Astrocyte (in vitro differentiated cells and primary cell): ENCODE measurements at regions not wholly inside any gene's neighbourhood (a gene's known extent, or its start where the extent isn't known, plus 50 kb on each side); places are given as distances from the start of the nearest gene placed in this dataset.

Source experiments
- CTCF ChIP-seq: IDR thresholded peaks from 2 replicates; pipeline ENCODE4 v1.5.1; 2011; ENCODE audit warnings: low read depth, mild to moderate bottlenecking, inconsistent platforms, low read length, moderate library complexity; ENCODE audit not compliant: insufficient read depth
- EZH2 ChIP-seq: IDR thresholded peaks from 2 replicates; pipeline ENCODE4 v1.6.1; 2012; ENCODE audit warnings: mild to moderate bottlenecking, low read length, inconsistent platforms; ENCODE audit not compliant: insufficient read depth

DNA sequence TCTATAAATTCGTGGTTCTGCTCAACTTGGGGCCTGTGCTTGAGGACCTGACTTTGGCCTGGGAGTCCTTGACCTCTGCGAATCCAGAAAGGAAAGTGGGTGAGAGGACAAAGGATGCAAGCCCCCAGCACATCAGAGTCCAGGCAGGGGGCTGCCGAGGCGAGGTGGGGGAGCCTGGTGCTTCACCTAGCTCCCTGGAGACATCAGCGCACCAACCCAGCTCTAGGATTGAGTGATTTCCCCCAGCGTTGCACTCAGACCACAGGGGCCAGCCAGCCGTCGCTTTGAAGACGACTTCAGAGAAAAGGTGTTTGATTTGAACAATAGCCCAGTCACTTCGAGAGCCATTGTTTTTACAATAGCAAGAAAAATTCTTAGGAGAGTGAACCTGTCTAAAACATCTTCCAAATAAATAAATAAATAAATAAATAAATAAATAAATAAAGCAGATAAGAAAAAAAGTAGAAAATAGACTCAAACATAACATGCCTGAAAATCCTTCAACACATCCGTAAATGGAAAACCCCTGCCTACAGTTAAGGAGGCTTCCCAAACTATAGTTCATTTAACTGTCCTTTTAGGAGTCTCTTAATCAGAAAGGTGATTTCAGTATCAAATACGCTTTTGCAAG is 180.9 kb downstream of the RBFOX3 start:
- no peak for TF ChIP-seq EZH2
- TF ChIP-seq CTCF: no peak
